PC-3 (cell line): ENCODE measurements at regions not wholly inside any gene's neighbourhood (a gene's known extent, or its start where the extent isn't known, plus 50 kb on each side); places are given as distances from the start of the nearest gene placed in this dataset.

ENCODE experiments used
- ATAC-seq: fragments of 200-7000 bp; cut with Tn5 transposase; 2 replicates; pipeline ENCODE4 v1.9.1; 2020; ENCODE audit warnings: mild to moderate bottlenecking, moderate library complexity
- BruUV-seq: library from RNA; stranded (reverse); fragments of 400-500 nt; replicated peaks from 2 replicates; lab custom pipeline; 2021; lab: Mats Ljungman, UMichigan
- CTCF ChIA-PET: fragments of 300-600 bp; sonication (Branson Sonifier 250); formaldehyde crosslinking; loops from one replicate; lab custom pipeline; 2022; ENCODE audit warnings: antibody characterized with exemption; lab: Charles Lee
- POLR2A ChIA-PET: fragments of 300-600 bp; sonication (Branson Sonifier 250); formaldehyde crosslinking; loops from one replicate; lab custom pipeline; 2022; ENCODE audit warnings: antibody characterized with exemption; ENCODE audit not compliant: unreplicated experiment; lab: Charles Lee
- DNase-seq: peaks from one replicate; pipeline ENCODE4 v3.0.0-alpha.2; 2015
- H2AFZ ChIP-seq: fragments of 300-600 bp; sonication (generic); 2 replicates; pipeline ENCODE4 v1.6.0; 2016; ENCODE audit warnings: antibody characterized with exemption, low read length
- H3F3A ChIP-seq: fragments of 300-600 bp; sonication (generic); one replicate; pipeline ENCODE4 v1.6.0; 2017; ENCODE audit warnings: antibody characterized with exemption, low read length, control low read depth, mild to moderate bottlenecking; ENCODE audit not compliant: unreplicated experiment
- H3K27ac ChIP-seq: fragments of 300-600 bp; sonication (generic); 2 replicates; pipeline ENCODE4 v1.5.1; 2016; ENCODE audit warnings: mild to moderate bottlenecking, low read length
- H3K27me3 ChIP-seq: fragments of 300-600 bp; sonication (generic); 2 replicates; pipeline ENCODE4 v1.6.1; 2016; ENCODE audit warnings: low read length, mixed read lengths
- H3K36me3 ChIP-seq: fragments of 300-600 bp; sonication (generic); 2 replicates; pipeline ENCODE4 v1.6.1; 2016; ENCODE audit warnings: low read depth, mixed run types, low read length, mixed read lengths
- H3K4me1 ChIP-seq: fragments of 300-600 bp; sonication (generic); 2 replicates; pipeline ENCODE4 v1.5.1; 2016; ENCODE audit warnings: low read length; ENCODE audit not compliant: insufficient read depth
- H3K4me2 ChIP-seq: fragments of 300-600 bp; sonication (generic); 2 replicates; pipeline ENCODE4 v1.6.0; 2016; ENCODE audit warnings: low read length
- H3K4me3 ChIP-seq: fragments of 300-600 bp; sonication (generic); 2 replicates; pipeline ENCODE4 v1.5.1; 2016; ENCODE audit warnings: mild to moderate bottlenecking, low read length, mixed read lengths
- H3K79me2 ChIP-seq: fragments of 300-600 bp; sonication (generic); 2 replicates; pipeline ENCODE4 v1.6.1; 2017; ENCODE audit warnings: low read length, mixed read lengths
- H3K9ac ChIP-seq: fragments of 300-600 bp; sonication (generic); 2 replicates; pipeline ENCODE4 v1.6.0; 2016; ENCODE audit warnings: mild to moderate bottlenecking, low read length
- H3K9me2 ChIP-seq: fragments of 300-600 bp; sonication (generic); replicated peaks from 2 replicates; pipeline ENCODE4 v1.6.1; 2016; ENCODE audit warnings: mixed run types, low read length, mixed read lengths
- H3K9me3 ChIP-seq: fragments of 300-600 bp; sonication (generic); 2 replicates; pipeline ENCODE4 v1.6.1; 2016; ENCODE audit warnings: low read length, mixed read lengths
- H4K20me1 ChIP-seq: fragments of 300-600 bp; sonication (generic); 2 replicates; pipeline ENCODE4 v1.6.1; 2016; ENCODE audit warnings: low read length, mixed read lengths
- CTCF ChIP-seq: fragments of 300-600 bp; sonication (generic); conservative IDR thresholded peaks from 2 replicates; pipeline ENCODE4 v1.5.1; 2017; ENCODE audit warnings: antibody characterized with exemption, low read depth, mild to moderate bottlenecking, low read length
- EZH2 ChIP-seq: fragments of 300-600 bp; sonication (generic); IDR thresholded peaks from one replicate; pipeline ENCODE4 v1.6.1; 2017; ENCODE audit warnings: antibody characterized with exemption, mild to moderate bottlenecking, low read length; ENCODE audit not compliant: unreplicated experiment
- EZH2phosphoT487 ChIP-seq: fragments of 300-600 bp; sonication (generic); IDR thresholded peaks from 2 replicates; pipeline ENCODE4 v1.6.1; 2018; ENCODE audit warnings: mild to moderate bottlenecking, antibody characterized with exemption, low read length, borderline replicate concordance
- intact Hi-C: fragments of 100-400 bp; cut with micrococcal nuclease; formaldehyde crosslinking; loops from 2 replicates; pipeline ENCODE4 v1.9.0; 2023

DNA sequence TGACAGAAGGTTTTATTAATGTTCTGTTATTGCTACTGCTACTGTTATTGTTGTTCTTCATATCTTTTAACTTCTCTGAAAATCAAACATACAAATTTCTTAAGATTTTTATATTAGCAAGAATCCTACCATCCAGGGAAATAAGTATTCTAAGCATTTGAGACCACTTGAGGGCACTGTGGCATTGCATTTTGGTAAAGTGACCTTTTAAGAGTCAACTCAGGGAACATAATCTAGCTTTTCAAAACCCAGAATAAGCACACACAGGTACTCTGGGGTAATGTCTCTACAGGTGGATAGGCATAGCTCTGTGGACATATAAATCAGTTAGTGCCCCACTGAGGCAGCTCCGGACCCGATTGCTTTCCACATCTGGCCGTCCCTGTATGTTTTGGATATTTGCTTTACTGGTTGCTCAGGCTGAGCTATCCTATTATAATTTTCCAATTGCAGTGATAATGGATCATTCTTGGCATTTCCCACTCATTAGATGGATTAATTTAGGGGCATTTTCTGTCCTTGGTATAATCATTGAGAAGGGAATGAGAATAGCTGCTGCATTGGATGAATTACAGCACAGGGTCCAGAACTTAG, 1425.1 kb upstream of the CDH8 start:
- peak; percentile 57 for TF ChIP-seq CTCF
- no peak for TF ChIP-seq EZH2phosphoT487

GRCh38 chr16:63458846-63459245, 1422.6 kb upstream of the CDH8 start:
- TF ChIP-seq EZH2phosphoT487 (no peak), EZH2 (no peak), CTCF (no peak)
- no peaks in the 10 kb centered on the region for H3K79me2 ChIP-seq
- no TSS peak for BruUV-seq
- ATAC-seq (no peak), DNase-seq (no peak)
- no peak overlapping the region for H2AFZ ChIP-seq
- no peaks in the 10 kb centered on the region for H3K9me3 ChIP-seq
- H4K20me1 ChIP-seq: no peaks in the 10 kb centered on the region
- intact Hi-C loops: no loop called here
- ChIA-PET CTCF (no interaction called here), POLR2A (no interaction called here)
- no peak overlapping the region for H3K27ac ChIP-seq
- H3K9ac ChIP-seq: no peak overlapping the region
- H3K4me3 ChIP-seq: no peak overlapping the region
- H3K36me3 ChIP-seq: no peaks in the 10 kb centered on the region
- no peaks in the 10 kb centered on the region for H3K27me3 ChIP-seq
- H3K4me2 ChIP-seq: no peak overlapping the region
- H3K9me2 ChIP-seq: no peaks in the 10 kb centered on the region
- no peaks in the 10 kb centered on the region for H3K4me1 ChIP-seq
- H3F3A ChIP-seq: no peaks in the 10 kb centered on the region

More for the DNA sequence above, 1425.1 kb upstream of the CDH8 start:
- no peak overlapping the region for H3K27ac ChIP-seq
- H2AFZ ChIP-seq: no peak overlapping the region
- POLR2A ChIA-PET: no interaction called here
- H3K4me1 ChIP-seq: no peaks in the 10 kb centered on the region
- no peak overlapping the region for H3K4me3 ChIP-seq
- H3K9ac ChIP-seq: no peak overlapping the region
- no peaks in the 10 kb centered on the region for H3K36me3 ChIP-seq
- no peaks in the 10 kb centered on the region for H4K20me1 ChIP-seq
- intact Hi-C loops: loop anchor here (5.0 kb wide), 2 partner anchors 591 to 1656 kb away; no protein-coding TSS in a partner anchor
- no peaks in the 10 kb centered on the region for H3K9me2 ChIP-seq
- peak; percentile 59 for DNase-seq
- CTCF ChIA-PET: interaction anchor here (0.5 kb wide), 1 partner anchor 1017 kb away, joined by 3 read pairs; no protein-coding TSS in a partner anchor
- no peaks in the 10 kb centered on the region for H3K27me3 ChIP-seq
- ATAC-seq: no peak; the same call in 1 of the 2 replicates
- H3F3A ChIP-seq: no peaks in the 10 kb centered on the region
- no peaks in the 10 kb centered on the region for H3K79me2 ChIP-seq
- no peak overlapping the region for H3K4me2 ChIP-seq
- no TSS peak for BruUV-seq
- no peaks in the 10 kb centered on the region for H3K9me3 ChIP-seq

DNA sequence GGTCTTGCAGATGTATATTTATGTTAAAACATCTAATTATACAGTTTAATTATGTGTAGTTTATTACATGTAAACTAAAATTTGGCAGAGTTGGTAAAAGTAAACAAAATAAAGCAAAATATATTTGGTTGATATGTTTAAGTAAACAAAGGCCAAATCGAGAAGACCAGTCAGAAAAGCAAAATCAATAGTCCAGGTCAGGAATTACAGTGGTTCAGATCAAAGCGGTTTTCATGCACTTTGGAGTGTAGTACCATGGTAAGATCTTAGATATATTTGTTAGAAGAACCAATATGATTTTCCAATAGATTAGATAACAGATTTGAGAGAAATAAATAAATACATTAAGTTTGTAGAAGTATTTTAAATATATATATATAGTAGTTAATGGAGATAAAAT, 1421.6 kb upstream of the CDH8 start:
- Histone ChIP-seq H3K27ac (no peak overlapping the region), H2AFZ (no peak overlapping the region), H3K79me2 (no peaks in the 10 kb centered on the region), H3K9ac (no peak overlapping the region), H3K4me3 (no peak overlapping the region), H3K36me3 (no peaks in the 10 kb centered on the region), H4K20me1 (no peaks in the 10 kb centered on the region), H3F3A (no peaks in the 10 kb centered on the region), H3K9me2 (no peaks in the 10 kb centered on the region), H3K27me3 (no peaks in the 10 kb centered on the region), H3K9me3 (no peaks in the 10 kb centered on the region), H3K4me1 (no peaks in the 10 kb centered on the region), H3K4me2 (no peak overlapping the region)
- ATAC-seq (no peak), DNase-seq (no peak)
- intact Hi-C loops: no loop called here
- no peak for TF ChIP-seq EZH2
- no peak for TF ChIP-seq EZH2phosphoT487
- no peak for TF ChIP-seq CTCF
- BruUV-seq: no TSS peak
- CTCF ChIA-PET: no interaction called here
- POLR2A ChIA-PET: no interaction called here
